ENCODE measurements at regions not wholly inside any gene's neighbourhood (a gene's known extent, or its start where the extent isn't known, plus 50 kb on each side); places are given as distances from the start of the nearest gene placed in this dataset.
A peak's percentile ranks its signal among the peaks of the same experiment; 100 is the strongest.

DNA sequence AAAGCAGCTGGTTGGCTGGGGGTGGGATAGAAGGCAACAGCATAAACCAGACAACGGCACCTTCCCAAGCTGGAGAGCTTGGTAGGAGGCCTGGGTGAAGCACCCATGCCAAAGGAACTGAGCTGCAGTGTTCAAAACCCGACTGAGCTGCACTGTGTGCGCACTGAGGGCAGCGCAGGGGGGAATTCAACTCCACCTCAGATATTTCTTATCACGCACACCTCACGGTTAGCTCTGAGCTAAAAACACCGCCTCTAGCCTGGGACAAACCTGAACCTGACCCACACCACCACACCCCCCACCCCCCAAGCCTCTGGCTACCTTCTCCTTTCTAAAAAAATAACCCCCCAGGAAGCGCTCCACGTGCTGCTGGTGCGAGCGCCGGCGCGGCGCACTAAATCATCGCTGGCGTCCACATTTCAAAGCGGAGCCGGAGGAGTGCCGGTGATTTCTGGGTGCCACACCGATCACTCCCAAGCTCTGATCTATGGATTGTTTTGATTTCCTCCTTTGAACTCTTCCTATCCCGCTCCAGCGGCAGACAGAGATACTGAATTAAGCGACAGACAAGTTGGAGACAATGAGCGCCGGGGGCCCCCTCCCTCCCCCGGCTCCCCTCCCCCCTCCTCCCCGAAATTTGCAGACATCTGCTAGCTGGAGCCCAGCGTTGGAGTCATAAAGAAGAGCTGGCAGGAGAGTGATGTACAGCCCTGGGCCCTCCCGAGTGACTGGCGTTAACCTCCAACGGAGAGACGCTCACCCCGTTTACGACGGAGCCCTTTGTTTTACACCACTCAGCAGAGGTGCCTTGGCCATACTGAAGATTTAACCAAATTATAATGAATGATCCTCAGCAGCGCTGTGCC, 85.0 kb downstream of the NOG start:
- TF ChIP-seq, protein P1, sequence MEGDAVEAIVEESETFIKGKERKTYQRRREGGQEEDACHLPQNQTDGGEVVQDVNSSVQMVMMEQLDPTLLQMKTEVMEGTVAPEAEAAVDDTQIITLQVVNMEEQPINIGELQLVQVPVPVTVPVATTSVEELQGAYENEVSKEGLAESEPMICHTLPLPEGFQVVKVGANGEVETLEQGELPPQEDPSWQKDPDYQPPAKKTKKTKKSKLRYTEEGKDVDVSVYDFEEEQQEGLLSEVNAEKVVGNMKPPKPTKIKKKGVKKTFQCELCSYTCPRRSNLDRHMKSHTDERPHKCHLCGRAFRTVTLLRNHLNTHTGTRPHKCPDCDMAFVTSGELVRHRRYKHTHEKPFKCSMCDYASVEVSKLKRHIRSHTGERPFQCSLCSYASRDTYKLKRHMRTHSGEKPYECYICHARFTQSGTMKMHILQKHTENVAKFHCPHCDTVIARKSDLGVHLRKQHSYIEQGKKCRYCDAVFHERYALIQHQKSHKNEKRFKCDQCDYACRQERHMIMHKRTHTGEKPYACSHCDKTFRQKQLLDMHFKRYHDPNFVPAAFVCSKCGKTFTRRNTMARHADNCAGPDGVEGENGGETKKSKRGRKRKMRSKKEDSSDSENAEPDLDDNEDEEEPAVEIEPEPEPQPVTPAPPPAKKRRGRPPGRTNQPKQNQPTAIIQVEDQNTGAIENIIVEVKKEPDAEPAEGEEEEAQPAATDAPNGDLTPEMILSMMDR (IDR thresholded peaks at IDR 0.05) = no peak
- ATAC-seq (ENCODE audit: low FRiP score) = peak; percentile 62
- no peak for DNase-seq (ENCODE audit: low spot score)

DNA sequence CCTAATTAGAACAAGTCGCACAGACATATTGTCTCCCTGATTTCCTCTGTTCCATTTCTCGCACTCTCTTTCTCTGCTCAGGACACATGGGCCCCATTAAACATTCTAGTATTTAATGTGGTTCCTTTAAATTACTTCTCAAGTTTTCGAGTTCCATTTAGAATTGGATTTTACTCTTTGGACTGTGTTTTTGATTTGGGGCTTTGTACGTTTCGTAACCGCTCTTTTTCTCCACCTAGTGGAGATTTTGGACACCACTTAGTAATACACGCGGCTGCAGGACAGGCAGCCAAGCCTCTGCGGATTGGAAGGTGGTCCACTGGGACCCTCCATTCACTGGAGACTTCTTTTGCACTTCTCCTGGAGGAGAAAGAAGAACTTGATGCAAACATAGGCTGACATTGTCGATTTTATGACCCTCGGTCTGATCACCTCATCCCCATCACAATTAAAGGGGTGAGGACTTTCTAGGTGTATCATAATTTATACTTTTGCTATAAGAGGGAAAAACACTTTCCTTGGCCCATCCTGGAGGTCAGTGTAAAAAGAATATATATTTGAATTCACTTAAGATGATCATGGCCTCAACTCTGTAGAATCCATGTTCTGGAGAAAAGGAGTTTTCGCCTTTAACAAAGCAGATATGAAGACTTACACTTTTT, 85.7 kb downstream of the NOG start:
- no peak for ATAC-seq (ENCODE audit: low FRiP score)

DNA sequence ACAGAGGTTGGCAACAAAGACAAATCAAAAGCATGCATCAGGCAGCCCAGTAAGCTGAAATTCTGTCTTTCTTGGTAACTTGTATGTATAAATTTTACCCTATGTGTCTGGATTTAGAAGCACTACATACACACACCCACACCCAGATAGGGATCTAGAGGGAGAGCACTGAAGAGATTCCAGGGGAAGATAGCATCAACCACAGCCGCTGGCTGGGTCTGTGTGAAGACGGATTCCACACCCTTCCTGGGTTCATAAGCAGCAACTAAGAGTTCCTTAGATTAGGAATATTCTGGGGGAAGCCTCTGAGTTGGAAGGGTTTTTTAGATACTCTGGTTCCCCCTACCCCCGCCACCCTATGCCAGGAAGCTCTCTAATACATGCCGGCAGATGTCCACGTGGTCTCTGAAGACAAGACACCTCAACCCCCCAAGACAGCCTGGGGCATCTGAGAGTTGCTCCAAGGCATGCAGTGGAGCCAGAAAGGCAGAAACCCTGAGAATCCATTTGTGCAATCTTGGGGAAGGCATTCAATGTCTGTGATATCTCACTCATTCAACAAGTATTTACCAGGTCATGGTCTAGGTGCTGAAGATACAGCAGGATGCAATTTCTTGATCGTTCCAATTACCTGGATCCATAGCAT, 86.4 kb downstream of the NOG start:
- TF ChIP-seq, protein P1 (IDR thresholded peaks at IDR 0.05) = no peak
- DNase-seq (ENCODE audit: low spot score) (no peak), ATAC-seq (ENCODE audit: low FRiP score) (no peak)

More for the DNA sequence above, 85.7 kb downstream of the NOG start:
- no peak for DNase-seq (ENCODE audit: low spot score)
- TF ChIP-seq, protein P1 (IDR thresholded peaks at IDR 0.05) = no peak

DNA sequence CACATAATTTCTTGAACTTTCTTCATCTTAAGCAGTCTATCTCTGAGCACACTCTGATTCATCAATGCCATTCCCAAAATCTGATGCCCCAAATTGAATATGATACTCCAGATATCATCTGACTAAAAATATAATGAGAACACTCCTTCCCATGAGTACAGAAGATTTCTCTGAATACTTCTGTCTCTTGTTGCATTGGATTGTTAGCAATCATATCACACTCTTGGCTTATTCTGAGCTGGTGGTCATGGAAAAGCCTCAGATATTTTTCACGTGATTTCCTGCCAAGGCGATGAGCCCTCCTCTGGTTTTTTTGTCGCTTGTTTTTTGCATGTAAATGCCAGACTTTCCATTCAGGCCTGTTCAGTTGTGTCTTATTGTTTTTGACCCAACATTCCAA, 87.2 kb downstream of the NOG start:
- ATAC-seq (ENCODE audit: low FRiP score) (no peak), DNase-seq (ENCODE audit: low spot score) (no peak)
- TF ChIP-seq, protein P1 (IDR thresholded peaks at IDR 0.05) = no peak

DNA sequence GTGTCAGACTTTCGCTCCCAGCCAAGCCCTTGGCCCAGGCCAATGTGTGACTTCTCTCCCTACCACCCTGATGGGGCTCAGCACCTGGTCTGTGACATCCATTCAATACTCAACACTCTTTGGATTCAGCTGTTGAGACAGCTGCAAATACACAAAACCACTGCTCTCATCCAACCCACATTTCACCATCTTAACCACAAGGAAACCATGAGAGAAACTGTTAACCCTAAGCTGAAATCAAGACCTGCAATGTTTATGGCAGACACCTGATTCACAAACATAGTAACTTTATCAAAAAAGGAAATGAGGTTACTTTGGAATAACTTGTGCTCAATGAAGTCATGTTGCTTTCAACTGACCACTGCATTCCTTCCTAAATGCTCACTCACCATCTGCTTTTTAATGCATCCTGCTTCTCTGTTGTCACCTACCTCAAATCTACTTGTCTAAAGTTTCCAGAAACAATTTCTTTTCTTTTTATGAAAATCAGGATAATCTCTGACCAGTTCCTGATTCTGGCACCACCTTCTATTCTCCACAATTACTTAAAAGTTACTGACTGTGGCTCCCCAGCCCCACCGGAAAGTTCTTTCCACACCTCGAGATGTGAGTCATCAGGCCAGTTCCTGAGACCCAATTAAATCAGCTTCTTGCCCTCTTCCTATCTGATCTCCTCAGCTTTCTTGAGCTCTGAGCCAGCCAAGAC, 88.2 kb downstream of the NOG start:
- TF ChIP-seq, protein P1 (IDR thresholded peaks at IDR 0.05) = no peak
- no peak for DNase-seq (ENCODE audit: low spot score)
- no peak for ATAC-seq (ENCODE audit: low FRiP score)

DNA sequence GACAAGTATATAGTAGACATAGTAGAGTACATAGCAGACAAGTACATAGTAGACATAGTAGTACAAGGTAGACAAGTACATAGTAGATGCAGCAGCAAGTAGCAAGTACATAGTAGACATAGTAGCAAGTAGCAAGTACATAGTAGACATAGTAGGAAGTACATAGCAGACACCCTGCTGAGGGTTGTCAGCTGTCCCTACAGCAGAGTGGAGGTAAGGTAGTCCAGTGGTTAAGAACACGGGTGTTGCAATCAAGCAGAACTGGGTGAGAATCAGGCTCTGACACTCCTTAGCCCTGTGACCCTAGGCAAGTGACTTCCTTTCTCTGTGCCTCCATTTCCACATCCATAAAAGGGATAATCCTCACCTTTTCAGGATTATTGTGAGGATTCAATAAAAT, 94.7 kb downstream of the NOG start:
- no peak for ATAC-seq (ENCODE audit: low FRiP score)
- TF ChIP-seq, protein P1 (IDR thresholded peaks at IDR 0.05) = no peak
- no peak for DNase-seq (ENCODE audit: low spot score)
